Posterior cingulate gyrus (tissue), 11 donors: ENCODE measurements at regions not wholly inside any gene's neighbourhood (a gene's known extent, or its start where the extent isn't known, plus 50 kb on each side); places are given as distances from the start of the nearest gene placed in this dataset.

Experiments used
- DNase-seq, 10 donors: peaks; one replicate each; pipeline versions ENCODE4 v3.0.0 to v3.0.0-alpha.2; 2020 to 2021; ENCODE audit warnings: mixed read lengths in 3 of 10
- intact Hi-C: fragments of 100-400 bp; cut with DNase I; formaldehyde crosslinking; loops from one replicate; pipeline ENCODE4 v1.15.1; 2023

GRCh38 chr4:153075836-153076518 lies 128.3 kb upstream of the TRIM2 start:
- intact Hi-C loops: no loop called here

DNA sequence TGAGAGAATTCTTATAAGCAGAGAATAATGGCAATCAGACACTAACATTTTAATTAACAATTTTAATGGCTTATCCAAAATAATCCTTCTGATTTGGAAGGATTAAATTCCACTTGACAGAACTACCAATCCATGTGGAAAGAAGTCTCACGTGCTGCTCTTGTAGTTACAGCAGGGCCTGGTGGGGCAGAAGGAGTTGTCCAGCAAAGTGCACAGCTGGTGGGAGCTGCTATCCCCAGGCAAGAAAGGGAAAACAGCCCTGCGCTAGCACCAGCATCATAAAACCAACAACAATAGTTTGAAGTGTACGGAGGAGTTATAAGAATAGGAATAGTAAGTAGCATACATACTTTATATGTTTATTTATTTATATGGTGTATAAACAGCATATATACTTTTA lies 127.4 kb upstream of the TRIM2 start:
- DNase-seq: no peak
- intact Hi-C loops: no loop called here

More at GRCh38 chr4:153075836-153076518, 128.3 kb upstream of the TRIM2 start:
- DNase-seq: no peak

- DNase-seq: no peak
- intact Hi-C loops: loop anchor here (5.0 to 10.0 kb wide), 2 partner anchors 303 to 495 kb away; partner anchors contain the start of genes ARFIP1 and TIGD4
Observed at GRCh38 chr4:153079857-153080391, 124.3 kb upstream of the TRIM2 start.

DNA sequence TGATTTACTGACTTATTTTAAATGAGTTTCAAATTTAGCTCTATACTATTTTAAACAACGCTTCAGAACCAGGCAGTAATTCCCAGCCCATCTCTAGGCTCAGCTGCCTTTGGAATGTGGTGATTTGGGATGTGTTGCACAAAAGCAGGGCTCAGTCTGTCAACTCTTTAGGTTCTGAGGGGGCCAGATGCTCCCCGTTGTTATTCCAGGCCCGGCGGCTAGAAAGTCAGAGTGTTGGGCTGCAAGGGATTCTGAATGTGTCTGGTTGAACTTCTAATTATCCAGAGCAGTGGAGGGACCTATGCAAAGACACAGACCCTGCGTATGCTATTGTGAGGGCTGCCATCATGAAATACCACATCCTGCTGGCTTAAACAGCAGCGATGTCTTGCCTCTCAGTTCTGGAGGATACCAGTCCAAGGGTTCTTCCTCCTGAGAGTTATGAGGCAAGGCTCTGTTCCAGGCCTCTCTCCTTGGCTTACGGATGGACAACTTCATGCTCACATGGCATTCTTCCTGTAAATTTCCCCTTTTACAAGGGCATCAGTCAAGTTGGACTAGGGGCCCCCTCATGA lies 123.2 kb upstream of the TRIM2 start:
- no peak for DNase-seq
- intact Hi-C loops: loop anchor here (5.0 to 10.0 kb wide), 2 partner anchors 304 to 494 kb away; partner anchors contain the start of genes ARFIP1 and TIGD4

- intact Hi-C loops: loop anchor here (2.0 to 10.0 kb wide), 3 partner anchors 235 to 493 kb away; partner anchors contain the start of genes ARFIP1 and TIGD4
- DNase-seq: no peak
Observed at GRCh38 chr4:153081693-153082092, 122.5 kb upstream of the TRIM2 start.

GRCh38 chr4:153082322-153083301 lies 121.6 kb upstream of the TRIM2 start:
- intact Hi-C loops: loop anchor here (1.0 to 10.0 kb wide), 4 partner anchors 46 to 492 kb away; partner anchors contain the start of genes ARFIP1 and TIGD4
- no peak for DNase-seq

GRCh38 chr4:153083447-153083947 lies 120.7 kb upstream of the TRIM2 start:
- intact Hi-C loops: loop anchor here (1.0 to 10.0 kb wide), 4 partner anchors 45 to 491 kb away; partner anchors contain the start of genes ARFIP1 and TIGD4
- DNase-seq: peak in 7 of 10 donors; percentile 44 to 89 (median 63)

GRCh38 chr4:153084224-153084979 lies 119.8 kb upstream of the TRIM2 start:
- intact Hi-C loops: loop anchor here (5.0 to 10.0 kb wide), 2 partner anchors 307 to 490 kb away; partner anchors contain the start of genes ARFIP1 and TIGD4
- no peak for DNase-seq

DNA sequence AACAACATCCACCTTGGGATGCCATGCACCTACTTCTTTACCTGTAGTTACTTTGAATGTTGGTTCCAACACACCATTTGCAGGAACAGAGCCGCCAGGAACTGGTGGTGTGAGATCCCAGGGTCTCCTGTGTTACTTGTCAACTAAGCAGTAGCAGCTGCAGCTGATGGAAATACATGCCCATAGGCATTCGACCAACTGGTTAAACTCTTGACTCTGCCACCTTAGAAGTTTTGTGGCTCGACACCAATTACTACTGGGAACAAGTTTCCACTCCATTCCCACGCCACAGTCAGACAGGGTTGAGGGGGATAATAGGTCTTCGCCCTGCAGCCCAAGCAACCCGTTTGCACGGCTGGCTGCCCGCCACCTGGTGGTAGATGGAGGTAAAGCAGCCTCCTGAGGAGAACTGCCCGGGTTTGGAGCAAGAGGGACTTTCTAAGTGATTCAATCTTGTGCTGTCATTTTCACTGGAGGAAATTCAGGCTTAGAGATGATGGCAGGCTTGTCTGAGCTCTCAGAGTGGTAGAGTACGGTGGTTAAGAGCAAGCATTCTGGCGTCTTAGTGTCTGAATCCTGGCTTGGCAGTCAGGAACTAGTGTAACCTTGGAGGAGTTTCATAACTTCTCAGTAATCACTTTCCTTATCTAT lies 119.1 kb upstream of the TRIM2 start:
- DNase-seq: peak; percentile 57 to 97 (median 82)
- intact Hi-C loops: loop anchor here (5.0 to 10.0 kb wide), 2 partner anchors 308 to 490 kb away; partner anchors contain the start of genes ARFIP1 and TIGD4

GRCh38 chr4:153087671-153088194 lies 116.5 kb upstream of the TRIM2 start:
- intact Hi-C loops: loop anchor here (10.0 kb wide), 1 partner anchor 487 kb away; no protein-coding TSS in a partner anchor
- peak in 1 of 10 donors; percentile 34 for DNase-seq

DNA sequence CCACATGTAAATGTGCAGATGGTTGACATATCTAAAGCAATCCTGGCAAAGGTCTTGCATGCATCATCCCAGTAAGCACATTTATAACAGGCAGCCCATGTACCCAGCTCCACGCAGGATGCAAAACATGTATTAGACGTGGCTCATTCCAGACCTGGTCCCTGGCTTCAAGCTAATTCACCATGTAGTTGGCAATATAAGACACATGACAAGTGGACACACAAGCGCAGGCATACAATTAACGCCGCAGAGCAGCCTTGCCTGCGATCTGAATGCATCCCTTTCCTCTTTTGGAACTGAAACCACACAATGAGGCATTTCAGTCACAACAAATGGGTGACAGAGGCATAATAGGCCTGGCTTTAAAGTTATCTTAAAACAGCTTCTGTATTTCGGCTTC lies 114.5 kb upstream of the TRIM2 start:
- intact Hi-C loops: loop anchor here (10.0 kb wide), 1 partner anchor 485 kb away; no protein-coding TSS in a partner anchor
- peak in 2 of 10 donors; percentile 26 to 37 for DNase-seq

- intact Hi-C loops: no loop called here
- DNase-seq: no peak
Observed at GRCh38 chr4:153090181-153090580, 114.1 kb upstream of the TRIM2 start.

DNA sequence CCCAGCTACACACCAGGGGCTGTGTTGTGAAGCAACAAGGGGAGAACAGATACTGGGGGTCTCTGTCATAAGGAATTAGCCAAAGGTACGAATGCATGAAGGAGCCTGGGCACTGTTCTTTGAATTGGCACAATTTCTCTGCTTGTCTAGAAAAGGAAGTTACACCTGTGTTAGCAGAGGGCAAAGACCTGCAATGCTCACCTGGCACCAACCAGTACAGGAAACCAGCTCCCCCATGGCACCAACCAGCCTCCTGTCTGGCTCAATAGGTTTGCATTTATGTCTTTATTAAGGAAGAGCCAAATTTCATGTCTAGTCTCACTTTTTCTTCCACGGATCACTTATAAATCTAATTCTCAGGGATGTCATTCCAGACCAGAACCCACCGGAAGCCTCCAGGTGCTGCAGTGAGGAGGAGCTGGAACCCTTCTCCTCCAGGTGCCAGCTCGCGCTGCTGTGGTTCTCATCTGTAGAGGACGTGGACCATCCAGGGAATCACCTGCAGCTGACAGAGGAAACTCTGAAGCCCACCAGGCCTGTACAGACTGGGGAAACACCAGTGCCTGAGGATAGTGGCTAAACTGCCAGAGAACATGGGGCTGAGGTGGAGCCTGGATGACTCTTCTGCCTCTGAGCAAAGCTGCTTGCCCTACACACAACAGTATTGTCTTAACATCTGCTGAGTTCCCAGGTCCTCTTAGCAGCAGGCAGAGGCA lies 113.4 kb upstream of the TRIM2 start:
- DNase-seq: no peak
- intact Hi-C loops: no loop called here

DNA sequence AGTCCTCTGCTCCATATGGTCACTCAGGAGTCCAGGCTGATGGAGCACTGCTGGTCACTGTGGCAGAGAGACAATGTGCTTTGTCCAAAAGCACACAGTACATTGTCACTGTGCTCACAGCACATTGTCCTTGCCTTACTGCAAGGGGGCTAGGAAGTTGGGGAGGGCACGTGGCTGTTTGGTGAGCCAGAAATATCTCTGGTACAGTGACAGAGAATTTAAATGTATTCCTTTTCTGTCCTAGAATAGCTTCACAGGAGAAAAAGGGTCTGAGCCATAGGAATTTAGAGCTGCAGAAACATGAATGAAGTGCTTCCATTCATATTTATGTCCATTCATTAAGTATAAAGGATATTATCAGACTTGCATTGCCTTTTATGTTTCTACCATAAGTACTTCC lies 110.8 kb upstream of the TRIM2 start:
- DNase-seq: no peak
- intact Hi-C loops: no loop called here

DNA sequence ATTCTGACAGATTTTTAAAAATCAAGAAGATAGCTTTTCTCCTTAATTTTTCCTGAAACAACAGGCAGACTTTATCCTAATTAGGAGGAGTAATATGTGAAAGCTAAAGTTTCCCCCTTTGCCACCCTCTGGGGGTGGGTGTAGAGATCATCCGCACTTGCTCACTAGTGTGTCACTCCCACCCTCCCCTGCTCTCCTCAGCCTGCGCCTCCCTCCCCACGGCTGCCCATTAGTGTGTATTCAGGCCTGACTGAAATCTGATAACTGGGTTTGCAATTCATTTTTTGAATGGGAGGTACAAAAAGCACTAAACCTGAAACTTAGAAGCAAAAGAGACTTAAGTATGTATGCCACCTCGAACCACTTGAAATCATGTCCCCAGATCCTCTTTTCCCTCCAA lies 110.4 kb upstream of the TRIM2 start:
- intact Hi-C loops: no loop called here
- DNase-seq: no peak

- no peak for DNase-seq
- intact Hi-C loops: no loop called here
Observed at GRCh38 chr4:153094435-153094834, 109.8 kb upstream of the TRIM2 start.

DNA sequence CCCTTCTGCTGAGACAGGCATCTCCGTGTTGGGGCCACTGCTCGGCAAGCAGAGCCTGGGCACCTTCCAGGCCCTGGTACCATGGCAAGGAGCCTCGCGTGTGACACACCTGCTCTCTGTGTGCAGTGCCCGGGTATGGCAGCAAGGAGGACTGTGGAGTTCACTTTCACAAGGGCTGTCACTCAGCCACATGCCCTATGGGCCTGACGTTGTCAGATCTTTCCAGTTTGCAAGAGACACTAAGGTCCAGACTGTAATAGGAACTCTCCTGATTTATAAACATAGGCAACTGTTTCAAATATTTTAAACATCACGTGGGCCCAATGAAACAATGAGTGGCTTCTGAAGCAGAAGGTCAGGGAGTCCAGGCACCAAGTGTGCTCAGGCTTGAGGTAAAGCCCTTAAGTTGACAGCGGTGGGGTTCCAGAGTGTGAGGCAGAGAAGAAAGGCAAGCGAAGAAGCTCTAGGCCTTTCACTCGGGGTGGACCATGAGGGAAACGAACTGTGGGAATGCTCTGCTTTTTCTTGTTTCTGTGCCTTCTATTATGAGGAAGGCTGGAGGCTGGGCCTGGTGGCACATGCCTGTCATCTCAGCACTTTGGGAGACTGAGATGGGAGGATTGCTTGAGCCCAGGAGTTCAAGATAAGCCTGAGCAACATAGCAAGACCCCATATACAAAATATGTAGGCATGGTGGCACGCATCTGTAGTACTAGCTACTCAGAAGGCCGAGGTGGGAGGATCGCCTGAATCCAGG lies 108.6 kb upstream of the TRIM2 start:
- DNase-seq: no peak
- intact Hi-C loops: no loop called here
